Loucy (cell line): ENCODE measurements at regions not wholly inside any gene's neighbourhood (a gene's known extent, or its start where the extent isn't known, plus 50 kb on each side); places are given as distances from the start of the nearest gene placed in this dataset.

Source experiments
- H2AFZ ChIP-seq: fragments of 200-600 bp; sonication (generic); 2 replicates; pipeline ENCODE4 v1.6.0; 2016; ENCODE audit warnings: antibody characterized with exemption, mild to moderate bottlenecking, low read length, moderate library complexity
- H3F3A ChIP-seq: fragments of 200-600 bp; 2 replicates; pipeline ENCODE4 v1.6.0; 2016; ENCODE audit warnings: antibody characterized with exemption, low read depth, mild to moderate bottlenecking
- H3K27me3 ChIP-seq: fragments of 200-600 bp; sonication (generic); 2 replicates; pipeline ENCODE4 v1.6.1; 2014; ENCODE audit warnings: low read length, mild to moderate bottlenecking; ENCODE audit not compliant: insufficient read depth, poor library complexity, severe bottlenecking
- H3K36me3 ChIP-seq: fragments of 200-600 bp; sonication (generic); 2 replicates; pipeline ENCODE4 v1.6.1; 2016; ENCODE audit warnings: low read length; ENCODE audit not compliant: insufficient read depth
- H3K4me1 ChIP-seq: fragments of 200-600 bp; sonication (generic); 2 replicates; pipeline ENCODE4 v1.5.1; 2014; ENCODE audit warnings: low read length, mild to moderate bottlenecking; ENCODE audit not compliant: insufficient read depth, poor library complexity, severe bottlenecking
- H3K4me2 ChIP-seq: fragments of 200-600 bp; sonication (generic); 2 replicates; pipeline ENCODE4 v1.6.0; 2014; ENCODE audit warnings: antibody characterized with exemption, low read length, low read depth, mild to moderate bottlenecking; ENCODE audit not compliant: poor library complexity, severe bottlenecking
- H3K4me3 ChIP-seq: fragments of 200-600 bp; sonication (generic); 2 replicates; pipeline ENCODE4 v1.5.1; 2014; ENCODE audit warnings: low read length, mild to moderate bottlenecking, mixed read lengths; ENCODE audit not compliant: poor library complexity, severe bottlenecking
- H3K79me2 ChIP-seq: fragments of 200-600 bp; sonication (generic); 2 replicates; pipeline ENCODE4 v1.6.1; 2014; ENCODE audit warnings: low read length; ENCODE audit not compliant: insufficient read depth
- H3K9ac ChIP-seq: fragments of 200-600 bp; sonication (generic); 2 replicates; pipeline ENCODE4 v1.6.0; 2014; ENCODE audit warnings: mild to moderate bottlenecking, low read depth, low read length, moderate library complexity; ENCODE audit not compliant: poor library complexity, severe bottlenecking
- H3K9me2 ChIP-seq: fragments of 200-600 bp; sonication (generic); replicated peaks from 2 replicates; pipeline ENCODE4 v1.6.1; 2016; ENCODE audit warnings: low read depth, low read length, mixed read lengths
- H3K9me3 ChIP-seq: fragments of 200-600 bp; sonication (generic); 2 replicates; pipeline ENCODE4 v1.6.1; 2014; ENCODE audit warnings: mild to moderate bottlenecking, antibody characterized with exemption, low read length, low read depth; ENCODE audit not compliant: insufficient read depth
- H4K20me1 ChIP-seq: fragments of 200-600 bp; sonication (generic); 2 replicates; pipeline ENCODE4 v1.6.0; 2014; ENCODE audit warnings: antibody characterized with exemption, low read length, mild to moderate bottlenecking; ENCODE audit not compliant: insufficient read depth, poor library complexity, severe bottlenecking
- CTCF ChIP-seq: fragments of 200-600 bp; sonication (generic); conservative IDR thresholded peaks from 2 replicates; pipeline ENCODE4 v1.5.1; 2014; ENCODE audit warnings: mild to moderate bottlenecking, antibody characterized with exemption, low read length
- EZH2phosphoT487 ChIP-seq: fragments of 200-600 bp; IDR thresholded peaks from 2 replicates; pipeline ENCODE4 v1.6.1; 2018; ENCODE audit warnings: antibody characterized with exemption, mild to moderate bottlenecking, moderate library complexity, borderline replicate concordance

DNA sequence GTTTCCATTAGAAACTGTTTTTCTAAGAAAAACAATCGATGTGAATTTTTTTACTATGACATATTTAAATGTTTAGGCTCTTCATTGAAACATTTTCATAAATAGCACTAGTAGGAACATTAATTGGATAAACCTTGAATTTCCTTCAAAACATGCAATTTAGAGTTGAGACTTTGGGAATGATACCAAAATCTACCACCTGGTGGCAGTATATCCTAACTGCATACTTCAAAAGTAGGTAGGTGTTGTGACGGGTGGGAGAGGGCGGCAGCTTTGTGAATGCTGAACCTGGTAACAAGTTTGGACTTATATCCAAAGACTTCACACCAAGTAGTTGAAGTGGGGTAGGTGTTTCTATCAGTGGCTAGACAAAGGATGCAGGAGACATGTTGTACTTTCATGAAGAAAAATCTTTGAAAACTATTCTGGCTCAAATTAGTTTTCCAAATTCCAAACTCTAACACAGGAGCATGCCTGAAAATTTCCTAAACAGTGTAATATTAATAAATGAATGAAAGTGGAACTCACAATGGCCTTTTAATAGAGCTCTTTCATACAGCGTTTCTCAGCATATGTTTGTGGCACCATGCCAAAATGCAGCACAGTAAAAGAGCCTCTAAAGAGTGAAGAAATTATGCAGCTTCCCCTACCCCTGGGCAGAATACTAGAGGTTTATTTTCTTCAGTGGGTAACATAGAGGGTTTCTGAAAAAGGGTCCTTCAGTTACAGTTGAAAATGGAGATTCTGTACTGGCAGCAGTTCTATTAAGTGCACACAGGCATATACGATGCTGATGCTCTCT lies 201.0 kb upstream of the TPK1 start:
- Histone ChIP-seq H3K9ac (no peak overlapping the region), H3K9me2 (no peaks in the 10 kb centered on the region), H3K4me3 (no peak overlapping the region), H4K20me1 (no peaks in the 10 kb centered on the region), H2AFZ (no peak overlapping the region), H3K27me3 (no peaks in the 10 kb centered on the region), H3K79me2 (no peaks in the 10 kb centered on the region), H3K4me2 (no peak overlapping the region), H3K9me3 (no peaks in the 10 kb centered on the region), H3K36me3 (no peaks in the 10 kb centered on the region), H3K4me1 (no peaks in the 10 kb centered on the region), H3F3A (no peaks in the 10 kb centered on the region)
- TF ChIP-seq EZH2phosphoT487 (no peak), CTCF (peak; percentile 90)

DNA sequence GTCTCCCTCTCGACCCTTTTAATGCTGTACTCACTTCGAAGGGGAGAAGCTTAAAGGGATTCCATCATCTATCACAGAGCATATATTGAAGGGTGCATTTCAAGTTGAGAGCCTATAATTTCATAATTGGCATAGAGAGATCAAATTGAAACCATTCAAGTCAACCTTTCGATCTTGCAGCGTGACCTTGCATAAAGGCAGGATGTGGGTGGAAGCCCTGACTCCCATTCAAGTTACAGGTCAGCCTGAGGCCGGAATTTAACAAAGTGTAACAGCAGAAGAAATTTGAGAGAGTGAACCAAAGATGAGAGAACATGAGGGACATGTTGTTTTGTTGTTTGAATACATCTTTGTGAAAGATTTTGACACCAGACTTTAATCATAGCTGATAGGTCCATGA lies 195.3 kb upstream of the TPK1 start:
- no peaks in the 10 kb centered on the region for H3K9me3 ChIP-seq
- no peak overlapping the region for H2AFZ ChIP-seq
- H3K4me1 ChIP-seq: no peaks in the 10 kb centered on the region
- H3K4me2 ChIP-seq: no peak overlapping the region
- H3K36me3 ChIP-seq: no peaks in the 10 kb centered on the region
- no peak overlapping the region for H3K4me3 ChIP-seq
- H3K9ac ChIP-seq: no peak overlapping the region
- TF ChIP-seq EZH2phosphoT487: no peak
- no peak for TF ChIP-seq CTCF
- no peaks in the 10 kb centered on the region for H3F3A ChIP-seq
- no peaks in the 10 kb centered on the region for H3K9me2 ChIP-seq
- H3K79me2 ChIP-seq: no peaks in the 10 kb centered on the region
- H4K20me1 ChIP-seq: no peaks in the 10 kb centered on the region
- no peaks in the 10 kb centered on the region for H3K27me3 ChIP-seq

DNA sequence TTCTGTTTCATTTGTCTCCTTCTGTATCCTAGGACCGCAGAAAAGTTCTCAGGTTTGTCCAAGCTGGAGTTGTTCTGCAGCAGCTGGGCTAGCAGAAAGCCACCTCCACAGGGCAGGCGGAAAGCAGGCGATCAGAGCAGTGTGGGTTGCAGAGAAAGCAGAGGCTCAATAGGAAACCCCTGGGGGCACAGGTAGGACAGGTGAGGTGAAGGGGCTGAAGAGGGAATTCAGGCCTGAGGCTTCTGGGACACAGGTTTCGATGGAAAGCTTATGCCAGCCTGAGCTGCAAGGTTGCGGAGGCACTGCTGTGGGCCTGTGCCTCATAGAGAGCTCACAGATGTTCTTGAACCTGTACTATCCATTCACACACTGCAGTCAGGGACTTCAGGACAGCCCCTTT lies 194.9 kb upstream of the TPK1 start:
- Histone ChIP-seq H3K4me1 (no peaks in the 10 kb centered on the region), H2AFZ (no peak overlapping the region), H3K36me3 (no peaks in the 10 kb centered on the region), H3K9me2 (no peaks in the 10 kb centered on the region), H3K79me2 (no peaks in the 10 kb centered on the region), H4K20me1 (no peaks in the 10 kb centered on the region), H3K9me3 (no peaks in the 10 kb centered on the region), H3K4me3 (no peak overlapping the region), H3K9ac (no peak overlapping the region), H3K27me3 (no peaks in the 10 kb centered on the region), H3K4me2 (no peak overlapping the region), H3F3A (no peaks in the 10 kb centered on the region)
- TF ChIP-seq EZH2phosphoT487 (no peak), CTCF (no peak)
